ENCODE measurements at regions not wholly inside any gene's neighbourhood (a gene's known extent, or its start where the extent isn't known, plus 50 kb on each side); places are given as distances from the start of the nearest gene placed in this dataset.
"Not testable (repeated sequence)": the region's sequence is repeated elsewhere in the genome, so short reads cannot be mapped to it uniquely, and the experiment has no call there.

DNA sequence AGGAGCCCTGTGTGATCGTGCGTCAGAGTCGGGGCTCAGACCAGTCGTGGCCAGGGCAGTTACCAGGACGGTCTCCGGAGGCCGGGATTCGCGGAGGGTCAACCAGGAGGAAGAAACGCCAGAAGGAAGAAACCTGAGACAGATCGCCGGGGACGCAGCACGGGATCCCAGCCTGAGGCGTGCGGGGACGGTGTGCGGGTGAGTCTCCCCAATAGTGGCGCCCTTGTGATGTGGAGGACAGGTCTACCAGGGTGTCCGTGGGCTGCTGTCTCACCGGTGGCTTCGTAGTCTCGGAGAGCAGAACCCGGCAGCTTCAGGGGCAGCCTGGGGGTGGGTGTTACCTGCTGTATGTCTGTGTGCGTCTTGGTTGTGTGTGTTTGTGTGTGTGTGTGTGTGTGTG lies 1399.1 kb upstream of the PCDH10 start:
- TF ChIP-seq POLR2AphosphoS5 (IDR thresholded peaks at IDR 0.05; ENCODE audit: insufficient read depth in 1 of 2, low read depth in 1 of 2); POLR2A (IDR thresholded peaks at IDR 0.05): not testable (repeated sequence)

Data from vagina (tissue), 2 donors.